ENCODE measurements at regions not wholly inside any gene's neighbourhood (a gene's known extent, or its start where the extent isn't known, plus 50 kb on each side); places are given as distances from the start of the nearest gene placed in this dataset.

- TF ChIP-seq, protein P1, sequence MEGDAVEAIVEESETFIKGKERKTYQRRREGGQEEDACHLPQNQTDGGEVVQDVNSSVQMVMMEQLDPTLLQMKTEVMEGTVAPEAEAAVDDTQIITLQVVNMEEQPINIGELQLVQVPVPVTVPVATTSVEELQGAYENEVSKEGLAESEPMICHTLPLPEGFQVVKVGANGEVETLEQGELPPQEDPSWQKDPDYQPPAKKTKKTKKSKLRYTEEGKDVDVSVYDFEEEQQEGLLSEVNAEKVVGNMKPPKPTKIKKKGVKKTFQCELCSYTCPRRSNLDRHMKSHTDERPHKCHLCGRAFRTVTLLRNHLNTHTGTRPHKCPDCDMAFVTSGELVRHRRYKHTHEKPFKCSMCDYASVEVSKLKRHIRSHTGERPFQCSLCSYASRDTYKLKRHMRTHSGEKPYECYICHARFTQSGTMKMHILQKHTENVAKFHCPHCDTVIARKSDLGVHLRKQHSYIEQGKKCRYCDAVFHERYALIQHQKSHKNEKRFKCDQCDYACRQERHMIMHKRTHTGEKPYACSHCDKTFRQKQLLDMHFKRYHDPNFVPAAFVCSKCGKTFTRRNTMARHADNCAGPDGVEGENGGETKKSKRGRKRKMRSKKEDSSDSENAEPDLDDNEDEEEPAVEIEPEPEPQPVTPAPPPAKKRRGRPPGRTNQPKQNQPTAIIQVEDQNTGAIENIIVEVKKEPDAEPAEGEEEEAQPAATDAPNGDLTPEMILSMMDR (conservative IDR thresholded peaks at IDR 0.05; ENCODE audit: low read depth in 2 of 2), result no peak
- TF ChIP-seq POLR2AphosphoS5 (IDR thresholded peaks at IDR 0.05; ENCODE audit: low read depth), result no peak
- no peak for TF ChIP-seq JUNB (IDR thresholded peaks at IDR 0.05; ENCODE audit: unreplicated experiment)
- TF ChIP-seq EZH2 (IDR thresholded peaks at IDR 0.05; ENCODE audit: low read depth, unreplicated experiment), result no peak
- TF ChIP-seq, protein P2, sequence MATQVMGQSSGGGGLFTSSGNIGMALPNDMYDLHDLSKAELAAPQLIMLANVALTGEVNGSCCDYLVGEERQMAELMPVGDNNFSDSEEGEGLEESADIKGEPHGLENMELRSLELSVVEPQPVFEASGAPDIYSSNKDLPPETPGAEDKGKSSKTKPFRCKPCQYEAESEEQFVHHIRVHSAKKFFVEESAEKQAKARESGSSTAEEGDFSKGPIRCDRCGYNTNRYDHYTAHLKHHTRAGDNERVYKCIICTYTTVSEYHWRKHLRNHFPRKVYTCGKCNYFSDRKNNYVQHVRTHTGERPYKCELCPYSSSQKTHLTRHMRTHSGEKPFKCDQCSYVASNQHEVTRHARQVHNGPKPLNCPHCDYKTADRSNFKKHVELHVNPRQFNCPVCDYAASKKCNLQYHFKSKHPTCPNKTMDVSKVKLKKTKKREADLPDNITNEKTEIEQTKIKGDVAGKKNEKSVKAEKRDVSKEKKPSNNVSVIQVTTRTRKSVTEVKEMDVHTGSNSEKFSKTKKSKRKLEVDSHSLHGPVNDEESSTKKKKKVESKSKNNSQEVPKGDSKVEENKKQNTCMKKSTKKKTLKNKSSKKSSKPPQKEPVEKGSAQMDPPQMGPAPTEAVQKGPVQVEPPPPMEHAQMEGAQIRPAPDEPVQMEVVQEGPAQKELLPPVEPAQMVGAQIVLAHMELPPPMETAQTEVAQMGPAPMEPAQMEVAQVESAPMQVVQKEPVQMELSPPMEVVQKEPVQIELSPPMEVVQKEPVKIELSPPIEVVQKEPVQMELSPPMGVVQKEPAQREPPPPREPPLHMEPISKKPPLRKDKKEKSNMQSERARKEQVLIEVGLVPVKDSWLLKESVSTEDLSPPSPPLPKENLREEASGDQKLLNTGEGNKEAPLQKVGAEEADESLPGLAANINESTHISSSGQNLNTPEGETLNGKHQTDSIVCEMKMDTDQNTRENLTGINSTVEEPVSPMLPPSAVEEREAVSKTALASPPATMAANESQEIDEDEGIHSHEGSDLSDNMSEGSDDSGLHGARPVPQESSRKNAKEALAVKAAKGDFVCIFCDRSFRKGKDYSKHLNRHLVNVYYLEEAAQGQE (IDR thresholded peaks at IDR 0.05; ENCODE audit: unreplicated experiment), result no peak
- no peak for TF ChIP-seq ETS1 (IDR thresholded peaks at IDR 0.05)
Observed at GRCh38 chr16:6200861-6201260, 1103.3 kb upstream of the EEF2KMT start.
